PC-3 (cell line): ENCODE measurements at regions not wholly inside any gene's neighbourhood (a gene's known extent, or its start where the extent isn't known, plus 50 kb on each side); places are given as distances from the start of the nearest gene placed in this dataset.
"Not testable (repeated sequence)": the region's sequence is repeated elsewhere in the genome, so short reads cannot be mapped to it uniquely, and the experiment has no call there.

ENCODE experiments used
- ATAC-seq: fragments of 200-7000 bp; cut with Tn5 transposase; 2 replicates; pipeline ENCODE4 v1.9.1; 2020; ENCODE audit warnings: mild to moderate bottlenecking, moderate library complexity
- BruUV-seq: library from RNA; stranded (reverse); fragments of 400-500 nt; replicated peaks from 2 replicates; lab custom pipeline; 2021; lab: Mats Ljungman, UMichigan
- CTCF ChIA-PET: fragments of 300-600 bp; sonication (Branson Sonifier 250); formaldehyde crosslinking; loops from one replicate; lab custom pipeline; 2022; ENCODE audit warnings: antibody characterized with exemption; lab: Charles Lee
- POLR2A ChIA-PET: fragments of 300-600 bp; sonication (Branson Sonifier 250); formaldehyde crosslinking; loops from one replicate; lab custom pipeline; 2022; ENCODE audit warnings: antibody characterized with exemption; ENCODE audit not compliant: unreplicated experiment; lab: Charles Lee
- DNase-seq: peaks from one replicate; pipeline ENCODE4 v3.0.0-alpha.2; 2015
- H2AFZ ChIP-seq: fragments of 300-600 bp; sonication (generic); 2 replicates; pipeline ENCODE4 v1.6.0; 2016; ENCODE audit warnings: antibody characterized with exemption, low read length
- H3F3A ChIP-seq: fragments of 300-600 bp; sonication (generic); one replicate; pipeline ENCODE4 v1.6.0; 2017; ENCODE audit warnings: antibody characterized with exemption, low read length, control low read depth, mild to moderate bottlenecking; ENCODE audit not compliant: unreplicated experiment
- H3K27ac ChIP-seq: fragments of 300-600 bp; sonication (generic); 2 replicates; pipeline ENCODE4 v1.5.1; 2016; ENCODE audit warnings: mild to moderate bottlenecking, low read length
- H3K27me3 ChIP-seq: fragments of 300-600 bp; sonication (generic); 2 replicates; pipeline ENCODE4 v1.6.1; 2016; ENCODE audit warnings: low read length, mixed read lengths
- H3K36me3 ChIP-seq: fragments of 300-600 bp; sonication (generic); 2 replicates; pipeline ENCODE4 v1.6.1; 2016; ENCODE audit warnings: low read depth, mixed run types, low read length, mixed read lengths
- H3K4me1 ChIP-seq: fragments of 300-600 bp; sonication (generic); 2 replicates; pipeline ENCODE4 v1.5.1; 2016; ENCODE audit warnings: low read length; ENCODE audit not compliant: insufficient read depth
- H3K4me2 ChIP-seq: fragments of 300-600 bp; sonication (generic); 2 replicates; pipeline ENCODE4 v1.6.0; 2016; ENCODE audit warnings: low read length
- H3K4me3 ChIP-seq: fragments of 300-600 bp; sonication (generic); 2 replicates; pipeline ENCODE4 v1.5.1; 2016; ENCODE audit warnings: mild to moderate bottlenecking, low read length, mixed read lengths
- H3K79me2 ChIP-seq: fragments of 300-600 bp; sonication (generic); 2 replicates; pipeline ENCODE4 v1.6.1; 2017; ENCODE audit warnings: low read length, mixed read lengths
- H3K9ac ChIP-seq: fragments of 300-600 bp; sonication (generic); 2 replicates; pipeline ENCODE4 v1.6.0; 2016; ENCODE audit warnings: mild to moderate bottlenecking, low read length
- H3K9me2 ChIP-seq: fragments of 300-600 bp; sonication (generic); replicated peaks from 2 replicates; pipeline ENCODE4 v1.6.1; 2016; ENCODE audit warnings: mixed run types, low read length, mixed read lengths
- H3K9me3 ChIP-seq: fragments of 300-600 bp; sonication (generic); 2 replicates; pipeline ENCODE4 v1.6.1; 2016; ENCODE audit warnings: low read length, mixed read lengths
- H4K20me1 ChIP-seq: fragments of 300-600 bp; sonication (generic); 2 replicates; pipeline ENCODE4 v1.6.1; 2016; ENCODE audit warnings: low read length, mixed read lengths
- EZH2 ChIP-seq: fragments of 300-600 bp; sonication (generic); IDR thresholded peaks from one replicate; pipeline ENCODE4 v1.6.1; 2017; ENCODE audit warnings: antibody characterized with exemption, mild to moderate bottlenecking, low read length; ENCODE audit not compliant: unreplicated experiment
- EZH2phosphoT487 ChIP-seq: fragments of 300-600 bp; sonication (generic); IDR thresholded peaks from 2 replicates; pipeline ENCODE4 v1.6.1; 2018; ENCODE audit warnings: mild to moderate bottlenecking, antibody characterized with exemption, low read length, borderline replicate concordance
- intact Hi-C: fragments of 100-400 bp; cut with micrococcal nuclease; formaldehyde crosslinking; loops from 2 replicates; pipeline ENCODE4 v1.9.0; 2023
- TF ChIP-seq, protein P1 (sequence below): fragments of 300-600 bp; sonication (generic); conservative IDR thresholded peaks from 2 replicates; pipeline ENCODE4 v1.5.1; 2017; ENCODE audit warnings: antibody characterized with exemption, low read depth, mild to moderate bottlenecking, low read length

DNA sequence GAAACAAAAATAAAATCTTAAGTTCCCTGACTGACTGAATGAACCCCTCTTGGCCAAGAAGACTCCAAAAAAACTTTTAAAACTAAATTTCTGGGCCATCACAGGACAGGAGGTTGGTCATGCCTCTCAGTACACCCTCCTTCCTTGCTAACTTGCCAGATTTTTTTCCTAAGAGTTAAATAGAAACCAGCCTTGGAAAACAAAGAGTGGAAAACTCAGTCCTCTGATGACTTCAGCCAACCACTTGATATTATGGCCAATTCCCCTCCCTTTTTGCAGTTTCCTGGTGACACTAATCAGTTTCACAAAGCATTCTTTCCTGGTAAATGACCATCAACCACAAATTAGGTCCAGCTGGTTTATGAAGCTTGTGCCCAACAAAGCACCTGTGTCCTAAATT lies 134.8 kb downstream of the ZNF648 start:
- no peak overlapping the region for H3K27ac ChIP-seq
- ChIA-PET POLR2A (no interaction called here), CTCF (no interaction called here)
- H3K9ac ChIP-seq = no peak overlapping the region
- intact Hi-C loops = no loop called here
- H3K4me3 ChIP-seq = no peak overlapping the region
- DNase-seq = no peak
- no peaks in the 10 kb centered on the region for H3K9me2 ChIP-seq
- TF ChIP-seq, protein P1, sequence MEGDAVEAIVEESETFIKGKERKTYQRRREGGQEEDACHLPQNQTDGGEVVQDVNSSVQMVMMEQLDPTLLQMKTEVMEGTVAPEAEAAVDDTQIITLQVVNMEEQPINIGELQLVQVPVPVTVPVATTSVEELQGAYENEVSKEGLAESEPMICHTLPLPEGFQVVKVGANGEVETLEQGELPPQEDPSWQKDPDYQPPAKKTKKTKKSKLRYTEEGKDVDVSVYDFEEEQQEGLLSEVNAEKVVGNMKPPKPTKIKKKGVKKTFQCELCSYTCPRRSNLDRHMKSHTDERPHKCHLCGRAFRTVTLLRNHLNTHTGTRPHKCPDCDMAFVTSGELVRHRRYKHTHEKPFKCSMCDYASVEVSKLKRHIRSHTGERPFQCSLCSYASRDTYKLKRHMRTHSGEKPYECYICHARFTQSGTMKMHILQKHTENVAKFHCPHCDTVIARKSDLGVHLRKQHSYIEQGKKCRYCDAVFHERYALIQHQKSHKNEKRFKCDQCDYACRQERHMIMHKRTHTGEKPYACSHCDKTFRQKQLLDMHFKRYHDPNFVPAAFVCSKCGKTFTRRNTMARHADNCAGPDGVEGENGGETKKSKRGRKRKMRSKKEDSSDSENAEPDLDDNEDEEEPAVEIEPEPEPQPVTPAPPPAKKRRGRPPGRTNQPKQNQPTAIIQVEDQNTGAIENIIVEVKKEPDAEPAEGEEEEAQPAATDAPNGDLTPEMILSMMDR = no peak
- TF ChIP-seq EZH2phosphoT487 (no peak), EZH2 (no peak)
- H2AFZ ChIP-seq = no peak overlapping the region
- no peaks in the 10 kb centered on the region for H3K79me2 ChIP-seq
- no TSS peak for BruUV-seq
- no peaks in the 10 kb centered on the region for H3K36me3 ChIP-seq
- no peak for ATAC-seq
- no peaks in the 10 kb centered on the region for H4K20me1 ChIP-seq
- H3K4me2 ChIP-seq = no peak overlapping the region
- no peaks in the 10 kb centered on the region for H3K4me1 ChIP-seq
- H3K9me3 ChIP-seq = no peaks in the 10 kb centered on the region
- no peaks in the 10 kb centered on the region for H3F3A ChIP-seq
- H3K27me3 ChIP-seq = no peaks in the 10 kb centered on the region

DNA sequence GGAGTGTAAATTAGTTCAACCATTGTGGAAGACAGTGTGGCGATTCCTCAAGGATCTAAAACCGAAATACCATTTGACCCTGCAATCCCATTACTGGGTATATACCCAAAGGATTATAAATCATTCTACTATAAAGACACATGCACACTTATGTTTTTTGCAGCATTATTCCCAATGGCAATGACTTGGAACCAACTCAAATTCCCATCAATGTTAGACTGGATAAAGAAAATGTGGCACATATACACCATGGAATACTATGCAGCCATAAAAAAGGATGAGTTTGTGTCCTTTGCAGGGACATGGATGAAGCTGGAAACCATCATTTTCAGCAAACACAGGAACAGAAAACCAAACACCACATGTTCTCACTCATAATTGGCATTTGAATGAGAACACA lies 137.5 kb downstream of the ZNF648 start:
- H3K79me2 ChIP-seq, POLR2A ChIA-PET, H3K9me2 ChIP-seq, H2AFZ ChIP-seq, H3K36me3 ChIP-seq, H3F3A ChIP-seq, H3K9ac ChIP-seq, H3K4me2 ChIP-seq, CTCF ChIA-PET, ATAC-seq, H3K9me3 ChIP-seq, H3K27ac ChIP-seq, BruUV-seq, H3K4me1 ChIP-seq, H4K20me1 ChIP-seq, intact Hi-C loops, H3K4me3 ChIP-seq, DNase-seq, H3K27me3 ChIP-seq: not testable (repeated sequence)

DNA sequence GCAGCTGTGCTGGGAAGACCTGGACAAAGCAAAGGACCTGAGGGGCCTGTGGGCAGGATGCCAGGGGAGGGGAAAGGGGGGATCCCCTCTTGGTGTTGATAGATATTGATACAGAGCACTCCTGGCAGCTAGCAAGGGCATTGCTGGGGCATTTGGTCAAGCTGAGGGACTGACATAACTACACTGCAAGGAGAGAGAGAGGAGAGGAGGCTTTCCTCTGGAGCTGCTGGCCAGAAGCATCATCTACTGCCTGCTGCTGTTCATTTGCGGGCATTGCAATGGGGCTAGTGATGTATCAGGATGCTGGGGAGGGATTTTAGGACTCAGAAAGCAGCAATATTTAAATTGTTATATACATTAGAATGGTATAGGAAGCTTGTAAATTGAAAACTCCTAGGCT lies 142.0 kb downstream of the ZNF648 start:
- no peak for TF ChIP-seq EZH2phosphoT487
- TF ChIP-seq EZH2 = no peak
- TF ChIP-seq, protein P1 = no peak
- POLR2A ChIA-PET = no interaction called here
- CTCF ChIA-PET = no interaction called here

More for the DNA sequence above, 142.0 kb downstream of the ZNF648 start:
- H3K9ac ChIP-seq = no peak overlapping the region
- no peak overlapping the region for H3K27ac ChIP-seq
- no peaks in the 10 kb centered on the region for H3K79me2 ChIP-seq
- H3F3A ChIP-seq = no peaks in the 10 kb centered on the region
- H3K27me3 ChIP-seq = no peaks in the 10 kb centered on the region
- ATAC-seq (no peak), DNase-seq (no peak)
- intact Hi-C loops = no loop called here
- no peaks in the 10 kb centered on the region for H3K9me3 ChIP-seq
- no peak overlapping the region for H2AFZ ChIP-seq
- no TSS peak for BruUV-seq
- H3K9me2 ChIP-seq = no peaks in the 10 kb centered on the region
- H3K4me3 ChIP-seq = no peak overlapping the region
- no peak overlapping the region for H3K4me2 ChIP-seq
- no peaks in the 10 kb centered on the region for H3K36me3 ChIP-seq
- H4K20me1 ChIP-seq = no peaks in the 10 kb centered on the region
- no peaks in the 10 kb centered on the region for H3K4me1 ChIP-seq
